BJ (cell line): ENCODE measurements at regions not wholly inside any gene's neighbourhood (a gene's known extent, or its start where the extent isn't known, plus 50 kb on each side); places are given as distances from the start of the nearest gene placed in this dataset.
"Not testable (repeated sequence)": the region's sequence is repeated elsewhere in the genome, so short reads cannot be mapped to it uniquely, and the experiment has no call there.

Source experiments
- CTCF ChIA-PET: fragments of 350-600 bp; formaldehyde crosslinking; extraction: SDS; loops from one replicate; lab custom pipeline; 2021; ENCODE audit warnings: antibody characterized with exemption, inconsistent platforms; lab: Yijun Ruan, JAX
- POLR2A ChIA-PET: fragments of 300-600 bp; sonication (Branson Sonifier 250); formaldehyde crosslinking; extraction: SDS; loops from one replicate; lab custom pipeline; 2021; ENCODE audit warnings: antibody characterized with exemption; lab: Charles Lee
- DNase-seq: peaks from one replicate; pipeline ENCODE4 v3.0.0-alpha.2; 2011; ENCODE audit warnings: low read depth
- H3K27me3 ChIP-seq: 2 replicates; pipeline ENCODE4 v1.6.0; 2011; ENCODE audit warnings: low read length; ENCODE audit not compliant: control insufficient read depth, insufficient read depth
- H3K36me3 ChIP-seq: 2 replicates; pipeline ENCODE4 v1.5.1; 2011; ENCODE audit warnings: low read length; ENCODE audit not compliant: control insufficient read depth, insufficient read depth
- H3K4me3 ChIP-seq: 2 replicates; pipeline ENCODE4 v1.5.1; 2011; ENCODE audit warnings: low read depth, mild to moderate bottlenecking, control low read depth, low read length
- CTCF ChIP-seq: IDR thresholded peaks from 2 replicates; pipeline ENCODE4 v1.5.1; 2011; ENCODE audit warnings: low read depth, mild to moderate bottlenecking, control low read depth, inconsistent platforms, low read length, moderate library complexity; ENCODE audit not compliant: insufficient read depth

DNA sequence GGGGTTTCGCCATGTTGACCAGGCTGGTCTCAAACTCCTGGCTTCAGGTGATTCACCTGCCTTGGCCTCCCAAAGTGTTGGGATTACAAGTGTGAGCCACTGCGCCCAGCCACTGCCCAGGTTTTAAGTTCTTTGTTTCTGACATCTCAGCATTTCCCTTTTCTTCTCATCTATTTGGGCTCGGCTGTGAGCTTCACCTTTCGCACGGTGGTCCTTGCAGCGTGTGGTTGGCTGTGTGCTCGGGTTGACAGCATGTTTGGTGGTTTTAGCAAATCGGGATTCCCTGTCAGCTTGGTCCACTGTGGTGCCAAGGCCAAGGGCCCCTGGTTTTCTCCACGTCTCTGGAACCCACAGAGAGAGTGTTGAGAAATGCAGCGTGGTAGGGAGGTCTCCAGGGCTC, 138.8 kb downstream of the DNAJB6 start:
- POLR2A ChIA-PET = no interaction called here
- Histone ChIP-seq H3K36me3 (no peaks in the 10 kb centered on the region), H3K4me3 (no peak overlapping the region), H3K27me3 (no peaks in the 10 kb centered on the region)
- no peak for DNase-seq
- TF ChIP-seq CTCF = no peak
- CTCF ChIA-PET = interaction anchor here (1.1 to 1.4 kb wide), 2 partner anchors 10 to 39 kb away, joined by 3 read pairs; no protein-coding TSS in a partner anchor

- TF ChIP-seq CTCF = no peak
- ChIA-PET CTCF (interaction anchor here (1.1 to 1.4 kb wide), 2 partner anchors 10 to 40 kb away, joined by 3 read pairs; no protein-coding TSS in a partner anchor), POLR2A (no interaction called here)
- no peak for DNase-seq
- Histone ChIP-seq H3K4me3 (no peak overlapping the region), H3K27me3 (no peaks in the 10 kb centered on the region), H3K36me3 (no peaks in the 10 kb centered on the region)
These were observed 139.4 kb downstream of the DNAJB6 start for GRCh38 chr7:157476201-157476600.

GRCh38 chr7:157476654-157477549, 140.1 kb downstream of the DNAJB6 start:
- Histone ChIP-seq H3K27me3 (no peaks in the 10 kb centered on the region), H3K36me3 (no peaks in the 10 kb centered on the region), H3K4me3 (no peak overlapping the region)
- CTCF ChIA-PET = interaction anchor here (1.4 to 1.9 kb wide), 2 partner anchors 9 to 40 kb away, joined by 3 to 4 read pairs; no protein-coding TSS in a partner anchor
- DNase-seq = no peak
- POLR2A ChIA-PET = no interaction called here
- TF ChIP-seq CTCF = no peak

DNA sequence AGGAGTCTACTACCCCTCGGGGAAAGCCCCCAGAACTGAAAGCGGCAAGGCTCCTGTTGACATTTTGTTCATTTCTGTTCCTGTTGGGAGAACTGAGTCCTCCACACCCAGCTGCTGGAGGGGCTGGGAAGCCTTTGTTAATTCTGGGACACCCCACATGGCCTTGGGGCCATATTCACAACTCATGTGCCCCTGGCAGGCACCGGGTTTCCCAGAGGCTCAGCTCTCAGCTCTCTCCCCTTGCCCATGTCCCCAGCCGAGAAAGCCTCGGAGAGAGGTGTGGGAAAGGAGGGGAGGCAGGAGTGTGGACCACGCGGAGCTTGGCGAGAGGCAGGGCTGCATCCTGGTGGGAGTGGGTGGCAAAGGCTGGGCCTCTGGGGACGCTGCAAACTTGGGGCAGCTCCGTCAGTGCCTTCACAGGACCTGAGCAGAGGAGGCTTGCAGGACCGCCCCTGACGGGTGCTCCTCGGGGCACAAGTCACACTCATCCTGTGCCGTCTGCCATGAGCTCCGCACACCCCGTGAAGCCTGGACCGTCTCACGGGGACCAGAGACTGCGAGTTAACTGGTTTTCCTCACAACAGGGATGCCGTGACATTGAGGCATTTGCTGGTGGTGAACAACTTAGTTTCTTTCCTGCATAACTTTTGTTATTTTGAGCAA, 140.9 kb downstream of the DNAJB6 start:
- Histone ChIP-seq H3K27me3 (no peaks in the 10 kb centered on the region), H3K36me3 (no peaks in the 10 kb centered on the region), H3K4me3 (no peak overlapping the region)
- POLR2A ChIA-PET = no interaction called here
- no peak for DNase-seq
- CTCF ChIA-PET = interaction anchor here (1.9 kb wide), 1 partner anchor 8 kb away, joined by 4 read pairs; no protein-coding TSS in a partner anchor
- TF ChIP-seq CTCF = no peak

GRCh38 chr7:157478611-157479010, 141.8 kb downstream of the DNAJB6 start:
- H3K27me3 ChIP-seq, H3K4me3 ChIP-seq, POLR2A ChIA-PET, H3K36me3 ChIP-seq, DNase-seq: not testable (repeated sequence)
- CTCF ChIA-PET = interaction anchor here (1.9 kb wide), 1 partner anchor 8 kb away, joined by 4 read pairs; no protein-coding TSS in a partner anchor
